ENCODE measurements at regions not wholly inside any gene's neighbourhood (a gene's known extent, or its start where the extent isn't known, plus 50 kb on each side); places are given as distances from the start of the nearest gene placed in this dataset.

GRCh38 chr13:50152655-50153309 is 137.5 kb downstream of the KCNRG start:
- peaks cover 5% of the 10 kb centered on the region for H3K4me1 ChIP-seq (ENCODE audit: insufficient read depth, low read length)
- H3K4me3 ChIP-seq (ENCODE audit: low read length), result no peak overlapping the region
- no peaks in the 10 kb centered on the region for H3K27me3 ChIP-seq (ENCODE audit: insufficient read depth, low read length)
- no peaks in the 10 kb centered on the region for H3K9me3 ChIP-seq (ENCODE audit: low read depth, low read length)

GRCh38 chr13:50153401-50153800 is 138.2 kb downstream of the KCNRG start:
- no peaks in the 10 kb centered on the region for H3K9me3 ChIP-seq (ENCODE audit: low read depth, low read length)
- peaks cover 5% of the 10 kb centered on the region for H3K4me1 ChIP-seq (ENCODE audit: insufficient read depth, low read length)
- no peak overlapping the region for H3K4me3 ChIP-seq (ENCODE audit: low read length)

GRCh38 chr13:50153876-50154275 is 138.6 kb downstream of the KCNRG start:
- no peaks in the 10 kb centered on the region for H3K9me3 ChIP-seq (ENCODE audit: low read depth, low read length)
- no peak overlapping the region for H3K4me3 ChIP-seq (ENCODE audit: low read length)
- peaks cover 5% of the 10 kb centered on the region for H3K4me1 ChIP-seq (ENCODE audit: insufficient read depth, low read length)
- H3K27me3 ChIP-seq (ENCODE audit: insufficient read depth, low read length), result no peaks in the 10 kb centered on the region

More at GRCh38 chr13:50153401-50153800, 138.2 kb downstream of the KCNRG start:
- no peaks in the 10 kb centered on the region for H3K27me3 ChIP-seq (ENCODE audit: insufficient read depth, low read length)

GRCh38 chr13:50154697-50155096 is 139.5 kb downstream of the KCNRG start:
- Histone ChIP-seq H3K9me3 (ENCODE audit: low read depth, low read length) (no peaks in the 10 kb centered on the region), H3K4me3 (ENCODE audit: low read length) (no peak overlapping the region), H3K4me1 (ENCODE audit: insufficient read depth, low read length) (peaks cover 5% of the 10 kb centered on the region), H3K27me3 (ENCODE audit: insufficient read depth, low read length) (no peaks in the 10 kb centered on the region)

- H3K9me3 ChIP-seq (ENCODE audit: low read depth, low read length), result no peaks in the 10 kb centered on the region
- no peak overlapping the region for H3K4me3 ChIP-seq (ENCODE audit: low read length)
- no peaks in the 10 kb centered on the region for H3K27me3 ChIP-seq (ENCODE audit: insufficient read depth, low read length)
- peaks cover 5% of the 10 kb centered on the region for H3K4me1 ChIP-seq (ENCODE audit: insufficient read depth, low read length)
Measured at GRCh38 chr13:50156140-50156539, 140.9 kb downstream of the KCNRG start.

- no peak overlapping the region for H3K4me3 ChIP-seq (ENCODE audit: low read length)
Measured at GRCh38 chr13:50156561-50157127, 141.4 kb downstream of the KCNRG start.

GRCh38 chr13:50158385-50159165 is 143.3 kb downstream of the KCNRG start:
- Histone ChIP-seq H3K4me1 (ENCODE audit: insufficient read depth, low read length) (no peaks in the 10 kb centered on the region), H3K4me3 (ENCODE audit: low read length) (no peak overlapping the region), H3K27me3 (ENCODE audit: insufficient read depth, low read length) (no peaks in the 10 kb centered on the region), H3K9me3 (ENCODE audit: low read depth, low read length) (no peaks in the 10 kb centered on the region)

More at GRCh38 chr13:50156561-50157127, 141.4 kb downstream of the KCNRG start:
- Histone ChIP-seq H3K27me3 (ENCODE audit: insufficient read depth, low read length) (no peaks in the 10 kb centered on the region), H3K4me1 (ENCODE audit: insufficient read depth, low read length) (peaks cover 5% of the 10 kb centered on the region), H3K9me3 (ENCODE audit: low read depth, low read length) (no peaks in the 10 kb centered on the region)

GRCh38 chr13:50159607-50160006 is 144.4 kb downstream of the KCNRG start:
- H3K4me3 ChIP-seq (ENCODE audit: low read length), result no peak overlapping the region
- H3K4me1 ChIP-seq (ENCODE audit: insufficient read depth, low read length), result no peaks in the 10 kb centered on the region
- no peaks in the 10 kb centered on the region for H3K27me3 ChIP-seq (ENCODE audit: insufficient read depth, low read length)
- no peaks in the 10 kb centered on the region for H3K9me3 ChIP-seq (ENCODE audit: low read depth, low read length)

GRCh38 chr13:50161052-50161451 is 145.8 kb downstream of the KCNRG start:
- Histone ChIP-seq H3K27me3 (ENCODE audit: insufficient read depth, low read length) (no peaks in the 10 kb centered on the region), H3K9me3 (ENCODE audit: low read depth, low read length) (no peaks in the 10 kb centered on the region), H3K4me1 (ENCODE audit: insufficient read depth, low read length) (no peaks in the 10 kb centered on the region), H3K4me3 (ENCODE audit: low read length) (no peak overlapping the region)

GRCh38 chr13:50162001-50162400 is 146.8 kb downstream of the KCNRG start:
- H3K27me3 ChIP-seq (ENCODE audit: insufficient read depth, low read length), result no peaks in the 10 kb centered on the region
- H3K9me3 ChIP-seq (ENCODE audit: low read depth, low read length), result no peaks in the 10 kb centered on the region
- no peaks in the 10 kb centered on the region for H3K4me1 ChIP-seq (ENCODE audit: insufficient read depth, low read length)
- H3K4me3 ChIP-seq (ENCODE audit: low read length), result no peak overlapping the region

- Histone ChIP-seq H3K27me3 (ENCODE audit: insufficient read depth, low read length) (no peaks in the 10 kb centered on the region), H3K4me1 (ENCODE audit: insufficient read depth, low read length) (no peaks in the 10 kb centered on the region), H3K4me3 (ENCODE audit: low read length) (no peak overlapping the region), H3K9me3 (ENCODE audit: low read depth, low read length) (no peaks in the 10 kb centered on the region)
Measured at GRCh38 chr13:50162567-50162966, 147.3 kb downstream of the KCNRG start.

GRCh38 chr13:50167224-50167947 is 152.1 kb downstream of the KCNRG start:
- Histone ChIP-seq H3K9me3 (ENCODE audit: low read depth, low read length) (no peaks in the 10 kb centered on the region), H3K4me3 (ENCODE audit: low read length) (no peak overlapping the region), H3K27me3 (ENCODE audit: insufficient read depth, low read length) (no peaks in the 10 kb centered on the region), H3K4me1 (ENCODE audit: insufficient read depth, low read length) (no peaks in the 10 kb centered on the region)

GRCh38 chr13:50167967-50168366 is 152.7 kb downstream of the KCNRG start:
- Histone ChIP-seq H3K4me3 (ENCODE audit: low read length) (no peak overlapping the region), H3K27me3 (ENCODE audit: insufficient read depth, low read length) (no peaks in the 10 kb centered on the region), H3K9me3 (ENCODE audit: low read depth, low read length) (no peaks in the 10 kb centered on the region), H3K4me1 (ENCODE audit: insufficient read depth, low read length) (no peaks in the 10 kb centered on the region)

- Histone ChIP-seq H3K4me3 (ENCODE audit: low read length) (no peak overlapping the region), H3K9me3 (ENCODE audit: low read depth, low read length) (no peaks in the 10 kb centered on the region), H3K4me1 (ENCODE audit: insufficient read depth, low read length) (no peaks in the 10 kb centered on the region), H3K27me3 (ENCODE audit: insufficient read depth, low read length) (no peaks in the 10 kb centered on the region)
Measured at GRCh38 chr13:50168786-50169185, 153.5 kb downstream of the KCNRG start.

GRCh38 chr13:50170447-50171037 is 155.3 kb downstream of the KCNRG start:
- Histone ChIP-seq H3K4me3 (ENCODE audit: low read length) (no peak overlapping the region), H3K27me3 (ENCODE audit: insufficient read depth, low read length) (no peaks in the 10 kb centered on the region), H3K9me3 (ENCODE audit: low read depth, low read length) (no peaks in the 10 kb centered on the region), H3K4me1 (ENCODE audit: insufficient read depth, low read length) (no peaks in the 10 kb centered on the region)

Data from mononuclear cell (primary cell).